ENCODE measurements at regions not wholly inside any gene's neighbourhood (a gene's known extent, or its start where the extent isn't known, plus 50 kb on each side); places are given as distances from the start of the nearest gene placed in this dataset.

- H3K4me2 ChIP-seq (ENCODE audit: insufficient read depth, low read length), result peak overlapping the region; percentile 84
- POLR2A ChIA-PET, result no interaction called here
- peaks cover 11 to 40% of the 10 kb centered on the region in 2 experiments; a peak in 4 of 5 replicates for H3K27me3 ChIP-seq (ENCODE audit: control insufficient read depth in 2 of 2, insufficient read depth in 2 of 2, low read length in 2 of 2)
- 0 out of 4 replicates have a peak overlapping the region, but pooled peaks of 1 of the 2 experiments have one; percentile 45 for H3K9ac ChIP-seq (ENCODE audit: insufficient read depth in 1 of 2, low read depth in 2 of 2, low read length in 2 of 2)
- FAIRE-seq, result no peak
- ATAC-seq, result peak; percentile 59
- no peaks in the 10 kb centered on the region for H3K9me1 ChIP-seq (ENCODE audit: control insufficient read depth, insufficient read depth, low read length)
- intact Hi-C loops (cut with micrococcal nuclease) (no loop called here), in situ Hi-C loops (cut with MboI) (no loop called here)
- H3K27ac ChIP-seq (ENCODE audit: extremely low read depth, low read depth, low read length), result no peak overlapping the region
- CTCF ChIA-PET (ENCODE audit: low intra/inter-chr PET ratio), result no interaction called here
- BruUV-seq (replicated peaks), result no TSS peak
- 0 out of 2 replicates have a peak, but pooled peaks have one; percentile 3 for TF ChIP-seq ZNF24 (IDR thresholded peaks at IDR 0.05)
- TF ChIP-seq NCOA2 (IDR thresholded peaks at IDR 0.05; ENCODE audit: partially characterized antibody in 2 of 2), result no peak
- 0 out of 2 replicates have a peak overlapping the region, but pooled peaks have one; percentile 21 for H3K4me3 ChIP-seq
- no peaks in the 10 kb centered on the region for H4K20me1 ChIP-seq (replicated peaks; ENCODE audit: control insufficient read depth, insufficient read depth, low read length)
- no peaks in the 10 kb centered on the region for H3K79me2 ChIP-seq (ENCODE audit: control insufficient read depth, insufficient read depth, low read length)
- H3K9me3 ChIP-seq (replicated peaks; ENCODE audit: control insufficient read depth, insufficient read depth, low read depth, low read length), result no peaks in the 10 kb centered on the region
- 3% methylated on average over 9 of the region's 9 CpGs for WGBS (ENCODE audit: insufficient coverage, low coverage, missing lambda C conversion rate)
- no peaks in the 10 kb centered on the region for H3K36me3 ChIP-seq (ENCODE audit: control insufficient read depth, insufficient read depth, low read length)
- no peak for DNase-seq (ENCODE audit: extremely low read depth in 1 of 4, low spot score in 3 of 4)
- H2AFZ ChIP-seq (ENCODE audit: low read depth, low read length), result peak overlapping the region; percentile 83; the same call in 1 of the 2 replicates
- H3K4me1 ChIP-seq (replicated peaks in 1 of 2; ENCODE audit: control insufficient read depth in 2 of 2, insufficient read depth in 2 of 2, low read length in 2 of 2), result peaks cover 0 to 13% of the 10 kb centered on the region in 2 experiments; a peak in 3 of 5 replicates
Measured at GRCh38 chr2:106270471-106270891, 76.4 kb upstream of the UXS1 start.

GRCh38 chr2:106269591-106270291 is 75.6 kb upstream of the UXS1 start:
- H3K4me1 ChIP-seq (replicated peaks in 1 of 2; ENCODE audit: control insufficient read depth in 2 of 2, insufficient read depth in 2 of 2, low read length in 2 of 2), result peaks cover 0 to 12% of the 10 kb centered on the region in 2 experiments; a peak in 3 of 5 replicates
- H3K9me3 ChIP-seq (replicated peaks; ENCODE audit: control insufficient read depth, insufficient read depth, low read depth, low read length), result no peaks in the 10 kb centered on the region
- ChIA-PET POLR2A (no interaction called here), CTCF (ENCODE audit: low intra/inter-chr PET ratio) (no interaction called here)
- no peaks in the 10 kb centered on the region for H3K79me2 ChIP-seq (ENCODE audit: control insufficient read depth, insufficient read depth, low read length)
- H3K36me3 ChIP-seq (ENCODE audit: control insufficient read depth, insufficient read depth, low read length), result no peaks in the 10 kb centered on the region
- H3K9me1 ChIP-seq (ENCODE audit: control insufficient read depth, insufficient read depth, low read length), result no peaks in the 10 kb centered on the region
- H3K9ac ChIP-seq (ENCODE audit: insufficient read depth in 1 of 2, low read depth in 2 of 2, low read length in 2 of 2), result peak overlapping the region in 1 of 2 experiments; percentile 79; a peak in 2 of 4 replicates
- ATAC-seq (peak; percentile 78), FAIRE-seq (no peak), DNase-seq (ENCODE audit: extremely low read depth in 1 of 4, low spot score in 3 of 4) (peak; percentile 28 to 55 (median 42))
- H3K27ac ChIP-seq (ENCODE audit: extremely low read depth, low read depth, low read length), result no peak overlapping the region
- peak overlapping the region; percentile 84 for H3K4me2 ChIP-seq (ENCODE audit: insufficient read depth, low read length)
- peak overlapping the region; percentile 83 for H2AFZ ChIP-seq (ENCODE audit: low read depth, low read length)
- H3K4me3 ChIP-seq, result peak overlapping the region; percentile 21; the same call in 1 of the 2 replicates
- no TSS peak for BruUV-seq (replicated peaks)
- WGBS (ENCODE audit: insufficient coverage, low coverage, missing lambda C conversion rate), result 4% methylated on average over 32 of the region's 44 CpGs
- intact Hi-C loops (cut with micrococcal nuclease), result no loop called here
- H3K27me3 ChIP-seq (ENCODE audit: control insufficient read depth in 2 of 2, insufficient read depth in 2 of 2, low read length in 2 of 2), result peaks cover 10 to 37% of the 10 kb centered on the region in 2 experiments; a peak in 4 of 5 replicates
- H4K20me1 ChIP-seq (replicated peaks; ENCODE audit: control insufficient read depth, insufficient read depth, low read length), result no peaks in the 10 kb centered on the region
- in situ Hi-C loops (cut with MboI), result no loop called here
- no peak for TF ChIP-seq TRIM24 (IDR thresholded peaks at IDR 0.05)
- TF ChIP-seq SIN3A (IDR thresholded peaks at IDR 0.05; ENCODE audit: borderline replicate concordance in 2 of 2, control insufficient read depth in 1 of 2, low read depth in 2 of 2, low read length in 2 of 2), result no peak
- no peak for TF ChIP-seq ARNT (IDR thresholded peaks at IDR 0.05)
- no peak for TF ChIP-seq ZNF395 (CRISPR knock-in tag; IDR thresholded peaks at IDR 0.05)
- no peak for TF ChIP-seq MAZ (CRISPR knock-in tag; conservative IDR thresholded peaks at IDR 0.05 in 1 of 2, IDR thresholded peaks at IDR 0.05 in 1 of 2)
- TF ChIP-seq HMGN3 (IDR thresholded peaks at IDR 0.05; ENCODE audit: borderline replicate concordance, extremely low read depth, insufficient read length, low read depth, low read length), result no peak
- TF ChIP-seq PKNOX1 (IDR thresholded peaks at IDR 0.05), result peak; percentile 71
- TF ChIP-seq POLR2A (conservative IDR thresholded peaks at IDR 0.05), result no peak
- no peak for TF ChIP-seq SMARCA4 (IDR thresholded peaks at IDR 0.05)
- TF ChIP-seq ZNF316 (IDR thresholded peaks at IDR 0.05), result 0 out of 2 replicates have a peak, but pooled peaks have one; percentile 16
- peak; percentile 6; the same call in 1 of the 2 replicates for TF ChIP-seq C11orf30 (IDR thresholded peaks at IDR 0.05; ENCODE audit: low read depth)
- TF ChIP-seq MEIS2 (IDR thresholded peaks at IDR 0.05; ENCODE audit: partially characterized antibody), result peak; percentile 37

Measured in K562 (cell line).